GM18511 (cell line): ENCODE measurements at regions not wholly inside any gene's neighbourhood (a gene's known extent, or its start where the extent isn't known, plus 50 kb on each side); places are given as distances from the start of the nearest gene placed in this dataset.

Source experiments
- ATAC-seq: cut with Tn5 transposase; IDR thresholded peaks from one replicate; pipeline ENCODE4 v1.9.1; 2021; ENCODE audit warnings: mild to moderate bottlenecking, moderate library complexity; ENCODE audit not compliant: unreplicated experiment

DNA sequence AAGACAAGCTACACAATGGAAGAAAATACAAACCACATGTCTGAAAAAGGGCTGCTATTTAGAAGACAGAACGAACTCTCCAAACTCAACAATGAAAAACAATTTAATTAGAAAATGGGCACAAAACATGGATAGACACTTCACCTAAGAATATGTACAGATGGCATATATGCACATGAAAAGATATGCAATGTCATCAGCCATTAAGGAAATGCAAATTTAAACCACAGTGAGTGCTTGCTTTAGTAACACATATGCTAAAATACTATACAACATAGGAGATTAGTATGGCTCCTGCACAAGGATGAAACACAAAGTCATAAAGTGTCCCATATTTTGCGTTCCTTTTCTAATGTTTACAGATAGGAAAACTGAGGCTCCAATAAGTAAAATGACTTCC is 60.4 kb upstream of the FAM83B start:
- ATAC-seq: no peak

DNA sequence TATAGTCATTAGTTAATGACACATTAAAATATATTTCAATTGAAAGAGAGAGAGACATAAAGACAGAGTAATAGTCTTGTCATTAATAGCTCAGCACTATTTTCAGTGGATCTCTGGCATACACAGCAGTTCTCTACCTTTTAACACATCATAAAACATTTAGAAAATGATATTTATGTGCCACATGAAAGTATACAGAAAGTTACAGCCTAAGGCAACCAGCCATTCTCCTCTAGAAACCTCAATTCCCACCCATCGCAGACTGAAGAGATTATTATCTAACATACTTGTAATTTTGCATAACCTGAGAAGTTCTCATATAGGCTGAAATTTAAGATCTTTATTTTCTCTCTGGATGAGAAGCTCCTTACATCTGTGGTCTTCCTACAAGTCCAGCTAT is 58.7 kb upstream of the FAM83B start:
- ATAC-seq: no peak
